ENCODE measurements at regions not wholly inside any gene's neighbourhood (a gene's known extent, or its start where the extent isn't known, plus 50 kb on each side); places are given as distances from the start of the nearest gene placed in this dataset.

- H3K36me3 ChIP-seq (replicated peaks in 1 of 2; ENCODE audit: control insufficient read depth in 2 of 2, insufficient read depth in 2 of 2, low read length in 2 of 2), result no peaks in the 10 kb centered on the region
- H2BK12ac ChIP-seq (ENCODE audit: low read length), result no peak overlapping the region
- no CpG with 5 or more reads among the region's 3 CpGs for WGBS, 2 donors (ENCODE audit: extremely low coverage in 2 of 2, insufficient read length in 2 of 2, insufficient replicate concordance in 1 of 2)
- no peaks in the 10 kb centered on the region for H3K79me1 ChIP-seq (ENCODE audit: low read depth, low read length)
- no peak overlapping the region for H3K18ac ChIP-seq (ENCODE audit: low read length)
- no peak overlapping the region for H3K4me3 ChIP-seq (ENCODE audit: low read length in 2 of 2)
- no peak overlapping the region for H3K27ac ChIP-seq (replicated peaks; ENCODE audit: low read length)
- H2AFZ ChIP-seq (ENCODE audit: low read length), result peak overlapping the region; percentile 6
- H2BK15ac ChIP-seq (ENCODE audit: low read length), result no peak overlapping the region
- H2BK120ac ChIP-seq (ENCODE audit: low read depth, low read length), result no peak overlapping the region
- no peak overlapping the region for H4K8ac ChIP-seq (ENCODE audit: low read depth, low read length)
- H3K27me3 ChIP-seq (ENCODE audit: control insufficient read depth in 3 of 3, insufficient read depth in 3 of 3, low read depth in 1 of 3, low read length in 3 of 3), result no peaks in the 10 kb centered on the region
- H3K4me1 ChIP-seq (ENCODE audit: control insufficient read depth in 2 of 2, insufficient read depth in 1 of 2, low read depth in 1 of 2, low read length in 2 of 2), result peaks cover 7 to 20% of the 10 kb centered on the region in 2 donors
- H2BK5ac ChIP-seq (ENCODE audit: low read length), result no peak overlapping the region
- no peak overlapping the region for H3K23ac ChIP-seq (ENCODE audit: low read depth, low read length, poor library complexity)
- H3K14ac ChIP-seq (ENCODE audit: low read length), result no peak overlapping the region
- no peak overlapping the region for H2AK5ac ChIP-seq (ENCODE audit: low read depth, low read length)
- DNase-seq (ENCODE audit: low spot score), result no peak
- H4K91ac ChIP-seq (ENCODE audit: low read depth, low read length, poor library complexity), result no peak overlapping the region
- H3K4me2 ChIP-seq (ENCODE audit: insufficient read depth, low read length, poor library complexity, severe bottlenecking), result no peak overlapping the region
- H3K4ac ChIP-seq (ENCODE audit: low read length), result no peak overlapping the region
- no peaks in the 10 kb centered on the region for H3K9me3 ChIP-seq (replicated peaks in 1 of 2; ENCODE audit: control insufficient read depth in 2 of 2, insufficient read depth in 1 of 2, low read depth in 1 of 2, low read length in 2 of 2)
- no peak overlapping the region for H3K9ac ChIP-seq (ENCODE audit: low read depth, low read length, poor library complexity)
Measured at GRCh38 chr2:64846177-64846576, 143.0 kb upstream of the SLC1A4 start.

GRCh38 chr2:64847930-64848329 is 141.3 kb upstream of the SLC1A4 start:
- no peak overlapping the region for H3K4me3 ChIP-seq (ENCODE audit: low read length in 2 of 2)
- no CpG with 5 or more reads among the region's 5 CpGs for WGBS, 2 donors (ENCODE audit: extremely low coverage in 2 of 2, insufficient read length in 2 of 2, insufficient replicate concordance in 1 of 2)

GRCh38 chr2:64848363-64848762 is 140.8 kb upstream of the SLC1A4 start:
- Histone ChIP-seq H2AFZ (ENCODE audit: low read length) (peak overlapping the region; percentile 67), H4K91ac (ENCODE audit: low read depth, low read length, poor library complexity) (no peak overlapping the region), H3K9ac (ENCODE audit: low read depth, low read length, poor library complexity) (no peak overlapping the region), H3K27ac (replicated peaks; ENCODE audit: low read length) (no peak overlapping the region), H3K4me1 (ENCODE audit: control insufficient read depth in 2 of 2, insufficient read depth in 1 of 2, low read depth in 1 of 2, low read length in 2 of 2) (peaks cover 7 to 25% of the 10 kb centered on the region in 2 donors), H3K27me3 (ENCODE audit: control insufficient read depth in 3 of 3, insufficient read depth in 3 of 3, low read depth in 1 of 3, low read length in 3 of 3) (no peaks in the 10 kb centered on the region), H3K4ac (ENCODE audit: low read length) (no peak overlapping the region), H3K9me3 (replicated peaks in 1 of 2; ENCODE audit: control insufficient read depth in 2 of 2, insufficient read depth in 1 of 2, low read depth in 1 of 2, low read length in 2 of 2) (no peaks in the 10 kb centered on the region), H3K4me3 (ENCODE audit: low read length in 2 of 2) (no peak overlapping the region), H3K14ac (ENCODE audit: low read length) (no peak overlapping the region), H3K79me1 (ENCODE audit: low read depth, low read length) (no peaks in the 10 kb centered on the region), H3K18ac (ENCODE audit: low read length) (no peak overlapping the region), H4K8ac (ENCODE audit: low read depth, low read length) (no peak overlapping the region), H2BK12ac (ENCODE audit: low read length) (no peak overlapping the region), H3K36me3 (replicated peaks in 1 of 2; ENCODE audit: control insufficient read depth in 2 of 2, insufficient read depth in 2 of 2, low read length in 2 of 2) (no peaks in the 10 kb centered on the region), H2BK15ac (ENCODE audit: low read length) (no peak overlapping the region), H2AK5ac (ENCODE audit: low read depth, low read length) (no peak overlapping the region), H2BK5ac (ENCODE audit: low read length) (no peak overlapping the region), H3K23ac (ENCODE audit: low read depth, low read length, poor library complexity) (no peak overlapping the region), H2BK120ac (ENCODE audit: low read depth, low read length) (no peak overlapping the region), H3K4me2 (ENCODE audit: insufficient read depth, low read length, poor library complexity, severe bottlenecking) (no peak overlapping the region)
- no CpG with 5 or more reads among the region's 5 CpGs for WGBS, 2 donors (ENCODE audit: extremely low coverage in 2 of 2, insufficient read length in 2 of 2, insufficient replicate concordance in 1 of 2)
- DNase-seq (ENCODE audit: low spot score), result no peak

More at GRCh38 chr2:64847930-64848329, 141.3 kb upstream of the SLC1A4 start:
- H2BK12ac ChIP-seq (ENCODE audit: low read length), result no peak overlapping the region
- H2AK5ac ChIP-seq (ENCODE audit: low read depth, low read length), result no peak overlapping the region
- H3K4me2 ChIP-seq (ENCODE audit: insufficient read depth, low read length, poor library complexity, severe bottlenecking), result no peak overlapping the region
- H3K14ac ChIP-seq (ENCODE audit: low read length), result no peak overlapping the region
- H3K36me3 ChIP-seq (replicated peaks in 1 of 2; ENCODE audit: control insufficient read depth in 2 of 2, insufficient read depth in 2 of 2, low read length in 2 of 2), result no peaks in the 10 kb centered on the region
- no peak overlapping the region for H4K91ac ChIP-seq (ENCODE audit: low read depth, low read length, poor library complexity)
- no peaks in the 10 kb centered on the region for H3K27me3 ChIP-seq (ENCODE audit: control insufficient read depth in 3 of 3, insufficient read depth in 3 of 3, low read depth in 1 of 3, low read length in 3 of 3)
- H3K23ac ChIP-seq (ENCODE audit: low read depth, low read length, poor library complexity), result no peak overlapping the region
- no peak overlapping the region for H3K4ac ChIP-seq (ENCODE audit: low read length)
- no peak overlapping the region for H3K18ac ChIP-seq (ENCODE audit: low read length)
- no peak overlapping the region for H2BK120ac ChIP-seq (ENCODE audit: low read depth, low read length)
- DNase-seq (ENCODE audit: low spot score), result no peak
- H2BK5ac ChIP-seq (ENCODE audit: low read length), result no peak overlapping the region
- H2AFZ ChIP-seq (ENCODE audit: low read length), result peak overlapping the region; percentile 67
- H3K27ac ChIP-seq (replicated peaks; ENCODE audit: low read length), result no peak overlapping the region
- peaks cover 7 to 23% of the 10 kb centered on the region in 2 donors for H3K4me1 ChIP-seq (ENCODE audit: control insufficient read depth in 2 of 2, insufficient read depth in 1 of 2, low read depth in 1 of 2, low read length in 2 of 2)
- no peaks in the 10 kb centered on the region for H3K79me1 ChIP-seq (ENCODE audit: low read depth, low read length)
- H3K9ac ChIP-seq (ENCODE audit: low read depth, low read length, poor library complexity), result no peak overlapping the region
- no peaks in the 10 kb centered on the region for H3K9me3 ChIP-seq (replicated peaks in 1 of 2; ENCODE audit: control insufficient read depth in 2 of 2, insufficient read depth in 1 of 2, low read depth in 1 of 2, low read length in 2 of 2)
- H2BK15ac ChIP-seq (ENCODE audit: low read length), result peak overlapping the region; percentile 17
- no peak overlapping the region for H4K8ac ChIP-seq (ENCODE audit: low read depth, low read length)

- no peak for DNase-seq (ENCODE audit: low spot score)
- Histone ChIP-seq H2BK120ac (ENCODE audit: low read depth, low read length) (no peak overlapping the region), H2BK5ac (ENCODE audit: low read length) (no peak overlapping the region)
Measured at GRCh38 chr2:64848945-64849344, 140.3 kb upstream of the SLC1A4 start.

More at GRCh38 chr2:64848945-64849344, 140.3 kb upstream of the SLC1A4 start:
- H4K91ac ChIP-seq (ENCODE audit: low read depth, low read length, poor library complexity), result no peak overlapping the region
- no peak overlapping the region for H3K23ac ChIP-seq (ENCODE audit: low read depth, low read length, poor library complexity)
- H4K8ac ChIP-seq (ENCODE audit: low read depth, low read length), result no peak overlapping the region
- no peak overlapping the region for H3K9ac ChIP-seq (ENCODE audit: low read depth, low read length, poor library complexity)
- no peak overlapping the region for H3K4me3 ChIP-seq (ENCODE audit: low read length in 2 of 2)
- H3K9me3 ChIP-seq (replicated peaks in 1 of 2; ENCODE audit: control insufficient read depth in 2 of 2, insufficient read depth in 1 of 2, low read depth in 1 of 2, low read length in 2 of 2), result no peaks in the 10 kb centered on the region
- H3K14ac ChIP-seq (ENCODE audit: low read length), result no peak overlapping the region
- no peak overlapping the region for H3K4ac ChIP-seq (ENCODE audit: low read length)
- H2BK15ac ChIP-seq (ENCODE audit: low read length), result no peak overlapping the region
- no peak overlapping the region for H3K4me2 ChIP-seq (ENCODE audit: insufficient read depth, low read length, poor library complexity, severe bottlenecking)
- H3K27ac ChIP-seq (replicated peaks; ENCODE audit: low read length), result no peak overlapping the region
- H2BK12ac ChIP-seq (ENCODE audit: low read length), result no peak overlapping the region
- H3K4me1 ChIP-seq (ENCODE audit: control insufficient read depth in 2 of 2, insufficient read depth in 1 of 2, low read depth in 1 of 2, low read length in 2 of 2), result peaks cover 7 to 25% of the 10 kb centered on the region in 2 donors
- H3K36me3 ChIP-seq (replicated peaks in 1 of 2; ENCODE audit: control insufficient read depth in 2 of 2, insufficient read depth in 2 of 2, low read length in 2 of 2), result no peaks in the 10 kb centered on the region
- no peaks in the 10 kb centered on the region for H3K27me3 ChIP-seq (ENCODE audit: control insufficient read depth in 3 of 3, insufficient read depth in 3 of 3, low read depth in 1 of 3, low read length in 3 of 3)
- H2AFZ ChIP-seq (ENCODE audit: low read length), result no peak overlapping the region
- H3K79me1 ChIP-seq (ENCODE audit: low read depth, low read length), result no peaks in the 10 kb centered on the region
- no peak overlapping the region for H2AK5ac ChIP-seq (ENCODE audit: low read depth, low read length)
- H3K18ac ChIP-seq (ENCODE audit: low read length), result no peak overlapping the region
